HL-60 (cell line): ENCODE measurements at regions not wholly inside any gene's neighbourhood (a gene's known extent, or its start where the extent isn't known, plus 50 kb on each side); places are given as distances from the start of the nearest gene placed in this dataset.

ENCODE experiments used
- DNase-seq, 2 experiments: peaks; one replicate each; pipeline ENCODE4 v3.0.0-alpha.2; 2010 to 2020; ENCODE audit warnings: low read depth in 1 of 2, low spot score in 1 of 2
- H3K27ac ChIP-seq: fragments of 250-450 bp; sonication (Bioruptor Pico); replicated peaks from 2 replicates; pipeline ENCODE4 v1.5.1; 2020; ENCODE audit warnings: mild to moderate bottlenecking, moderate library complexity
- H3K27me3 ChIP-seq: fragments of 250-450 bp; sonication (Bioruptor Pico); 2 replicates; pipeline ENCODE4 v1.5.1; 2021; ENCODE audit warnings: mild to moderate bottlenecking, moderate library complexity; ENCODE audit not compliant: insufficient read depth, poor library complexity, severe bottlenecking
- H3K4me3 ChIP-seq: replicated peaks from 2 replicates; pipeline ENCODE4 v1.5.1; 2011; ENCODE audit warnings: mild to moderate bottlenecking, control low read depth, low read length; ENCODE audit not compliant: insufficient read depth
- CTCF ChIP-seq: IDR thresholded peaks from one replicate; pipeline ENCODE4 v1.5.1; 2011; ENCODE audit warnings: low read length, control low read depth, inconsistent platforms; ENCODE audit not compliant: insufficient read depth
- GABPA ChIP-seq: IDR thresholded peaks from 2 replicates; pipeline ENCODE4 v1.6.1; 2012; ENCODE audit warnings: low read depth
- POLR2AphosphoS5 ChIP-seq: IDR thresholded peaks from 2 replicates; pipeline ENCODE4 v1.6.1; 2012; ENCODE audit warnings: low read depth
- REST ChIP-seq: IDR thresholded peaks from 2 replicates; pipeline ENCODE4 v1.6.1; 2012; ENCODE audit warnings: low read depth; ENCODE audit not compliant: insufficient replicate concordance
- SPI1 ChIP-seq: IDR thresholded peaks from 2 replicates; pipeline ENCODE4 v1.6.1; 2012; ENCODE audit warnings: low read depth, mild to moderate bottlenecking, borderline replicate concordance

- no peak for TF ChIP-seq POLR2AphosphoS5
- TF ChIP-seq SPI1 = no peak
- TF ChIP-seq CTCF = no peak
- TF ChIP-seq GABPA = no peak
- no peak for TF ChIP-seq REST
- no peak overlapping the region for H3K27ac ChIP-seq
- no peak for DNase-seq
These were observed 227.6 kb downstream of the KLF13 start for GRCh38 chr15:31554261-31554660.

GRCh38 chr15:31555022-31555421, 228.4 kb downstream of the KLF13 start:
- no peak overlapping the region for H3K4me3 ChIP-seq
- TF ChIP-seq SPI1 (no peak), GABPA (no peak), POLR2AphosphoS5 (no peak), CTCF (no peak), REST (no peak)
- H3K27me3 ChIP-seq = no peaks in the 10 kb centered on the region
- no peak for DNase-seq
- no peak overlapping the region for H3K27ac ChIP-seq

More at GRCh38 chr15:31554261-31554660, 227.6 kb downstream of the KLF13 start:
- no peak overlapping the region for H3K4me3 ChIP-seq
- H3K27me3 ChIP-seq = no peaks in the 10 kb centered on the region

GRCh38 chr15:31556494-31557150, 230.0 kb downstream of the KLF13 start:
- H3K4me3 ChIP-seq = no peak overlapping the region
- no peak overlapping the region for H3K27ac ChIP-seq
- H3K27me3 ChIP-seq = no peaks in the 10 kb centered on the region
- DNase-seq = no peak
- TF ChIP-seq GABPA (no peak), REST (no peak), POLR2AphosphoS5 (no peak), CTCF (no peak), SPI1 (no peak)
